ENCODE measurements at regions not wholly inside any gene's neighbourhood (a gene's known extent, or its start where the extent isn't known, plus 50 kb on each side); places are given as distances from the start of the nearest gene placed in this dataset.

DNA sequence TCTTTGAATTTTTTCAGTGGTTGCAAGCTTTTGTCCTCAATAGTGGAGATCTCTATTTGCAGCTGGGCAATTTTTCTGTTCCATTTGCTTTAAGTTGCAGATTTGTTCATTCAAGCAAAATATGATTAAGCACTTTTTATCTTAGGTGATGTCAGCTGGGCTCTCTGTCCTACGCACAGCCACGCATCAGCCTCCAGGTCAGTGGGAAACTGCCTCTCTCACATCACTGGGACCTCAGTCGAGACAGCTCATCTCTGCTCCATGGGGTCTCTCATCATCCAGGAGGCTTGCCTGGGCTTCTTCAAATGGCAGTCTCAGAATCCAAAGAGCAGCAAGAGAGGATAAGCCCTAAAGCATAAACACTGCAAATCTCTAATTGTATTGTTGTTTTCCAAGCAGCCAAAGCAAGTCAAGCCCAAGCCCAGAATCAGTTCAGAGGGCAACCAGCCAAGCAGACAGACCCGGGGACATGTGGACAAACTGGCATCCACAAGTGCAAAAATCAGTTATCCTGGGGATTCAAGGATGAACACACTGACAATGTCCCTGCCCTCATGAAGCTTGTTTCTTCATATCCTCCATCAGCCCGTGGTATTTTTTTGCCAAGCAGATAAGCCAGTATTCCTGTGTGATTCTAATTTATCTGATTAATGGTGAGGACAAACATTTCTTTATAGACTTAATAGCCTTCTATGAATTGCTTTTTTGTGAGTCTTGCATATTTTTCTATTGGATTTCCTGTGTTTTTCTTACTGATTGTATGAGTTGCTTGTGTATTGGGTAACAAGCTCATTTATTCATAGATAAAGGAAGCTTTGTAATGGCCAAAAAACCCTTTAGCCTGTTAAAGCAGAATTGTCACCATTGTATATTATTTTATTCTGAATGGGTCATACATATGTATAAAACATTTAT is 262.5 kb downstream of the GXYLT1 start:
- DNase-seq, result no peak

DNA sequence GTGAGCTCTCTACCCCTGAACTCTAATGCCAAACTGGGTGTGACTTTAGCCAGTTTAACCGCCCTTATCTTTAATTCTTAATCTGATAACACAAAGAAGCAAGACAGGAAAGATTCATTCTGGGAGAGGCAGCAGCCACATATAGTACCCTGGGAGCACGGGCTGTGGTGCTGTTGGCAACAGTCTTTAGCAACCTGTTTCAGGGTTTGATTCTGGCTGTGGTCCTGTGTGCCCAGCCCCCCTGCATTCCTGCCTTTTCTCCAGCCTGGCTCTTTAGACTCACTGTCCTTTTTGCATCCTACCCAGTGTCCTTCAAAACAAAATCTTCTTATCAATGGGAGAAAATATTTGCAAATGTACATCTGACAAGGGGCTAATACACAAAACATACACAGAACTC is 275.2 kb downstream of the GXYLT1 start:
- DNase-seq, result no peak

DNA sequence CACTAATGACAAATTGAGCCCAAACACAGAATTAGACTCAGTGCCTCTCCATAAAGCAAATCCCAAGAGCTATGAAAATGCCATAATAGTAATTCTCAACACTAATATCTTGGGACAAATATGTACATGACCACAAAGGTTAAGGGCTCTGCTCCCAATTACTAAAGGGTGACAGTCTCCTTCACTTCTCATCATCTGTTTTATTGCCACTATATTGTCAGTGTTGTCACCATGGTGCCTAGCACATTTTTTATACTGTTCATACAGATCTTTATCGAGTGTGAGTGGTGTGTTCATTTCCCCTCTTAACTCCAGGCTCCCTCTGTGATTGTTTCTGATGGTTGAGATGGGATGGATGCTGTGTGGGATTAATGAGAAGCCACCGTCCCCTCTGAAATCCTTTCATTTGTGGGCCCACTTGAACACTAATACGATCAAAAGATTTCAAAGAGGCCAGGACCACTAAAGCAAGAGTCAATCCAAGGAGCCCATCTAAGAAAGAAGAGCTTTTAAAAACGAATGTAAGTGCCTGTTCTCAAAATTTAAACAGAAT is 277.7 kb downstream of the GXYLT1 start:
- no peak for DNase-seq

DNA sequence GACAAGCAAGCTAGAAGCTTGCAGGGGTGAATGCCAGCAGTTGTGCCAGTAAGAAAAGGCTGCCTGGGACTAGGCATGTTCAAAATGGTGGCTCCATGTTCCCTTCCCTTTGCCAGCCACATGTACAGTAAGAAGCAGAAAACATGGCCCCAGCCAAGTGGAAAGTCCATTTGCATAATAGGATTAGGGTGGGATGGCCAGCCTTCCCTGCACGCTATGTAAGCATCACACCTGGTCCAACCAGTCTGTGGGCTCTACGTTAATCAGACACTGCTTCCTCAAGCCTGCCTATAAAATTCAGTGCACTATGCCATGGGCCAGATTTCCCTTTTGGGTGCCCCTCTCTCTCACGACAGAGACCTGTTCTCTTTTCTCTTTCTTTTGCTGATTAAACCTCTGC is 288.4 kb downstream of the GXYLT1 start:
- DNase-seq, result no peak

DNA sequence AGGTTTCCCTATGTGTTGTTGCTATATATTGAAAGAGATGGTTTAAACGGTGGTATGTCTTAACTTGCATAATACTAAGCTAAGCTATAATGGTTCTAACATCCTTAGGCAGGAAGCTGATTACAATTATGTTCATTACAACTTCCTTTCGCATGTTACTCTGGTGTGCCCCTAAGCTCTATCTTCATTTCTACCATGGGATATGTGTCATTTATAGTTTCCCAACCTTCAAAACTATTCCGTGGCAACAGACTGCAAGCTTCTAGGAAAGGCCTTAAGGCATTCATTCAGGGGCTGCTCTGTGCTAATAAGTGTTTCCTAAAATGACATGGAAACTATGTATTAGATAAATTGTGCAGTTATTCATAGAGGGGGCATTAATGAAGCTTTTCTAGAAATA is 294.6 kb downstream of the GXYLT1 start:
- no peak for DNase-seq

DNA sequence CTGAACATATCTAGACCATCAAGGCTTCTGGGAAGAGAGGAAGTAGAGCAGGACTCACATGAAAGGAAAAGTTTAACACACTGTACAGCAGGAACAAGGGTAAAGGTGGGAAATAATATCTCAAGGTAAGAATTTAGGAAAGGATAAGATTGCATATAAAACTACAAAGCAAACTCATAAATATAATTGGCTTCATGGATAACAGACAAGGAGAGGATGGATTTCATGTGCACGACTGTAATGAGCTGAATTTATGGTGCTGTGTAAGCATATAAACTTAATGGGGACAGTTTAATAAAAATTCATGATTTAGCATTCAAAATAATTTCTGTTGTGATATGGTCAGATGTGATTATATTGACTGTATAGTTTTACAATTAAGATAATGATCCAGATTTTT is 298.0 kb downstream of the GXYLT1 start:
- DNase-seq, result no peak

DNA sequence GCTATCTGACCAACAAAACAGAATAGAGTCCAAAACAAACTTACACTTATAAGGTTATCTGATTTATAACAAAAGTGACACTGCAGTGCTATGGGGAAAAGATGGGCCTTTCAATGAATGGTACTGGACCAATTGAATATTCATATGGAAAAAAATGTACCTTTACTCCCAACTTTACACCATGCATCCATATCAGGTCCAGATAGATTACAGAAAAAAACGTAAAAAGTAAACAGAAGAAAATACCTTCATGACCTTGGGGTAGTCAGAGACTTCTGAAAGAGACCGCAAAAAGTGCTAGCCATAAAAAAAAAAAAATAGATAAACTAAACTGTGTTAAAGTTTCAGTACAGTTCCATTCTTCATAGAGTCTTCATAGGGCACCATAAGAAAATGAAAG is 308.3 kb downstream of the GXYLT1 start:
- no peak for DNase-seq

DNA sequence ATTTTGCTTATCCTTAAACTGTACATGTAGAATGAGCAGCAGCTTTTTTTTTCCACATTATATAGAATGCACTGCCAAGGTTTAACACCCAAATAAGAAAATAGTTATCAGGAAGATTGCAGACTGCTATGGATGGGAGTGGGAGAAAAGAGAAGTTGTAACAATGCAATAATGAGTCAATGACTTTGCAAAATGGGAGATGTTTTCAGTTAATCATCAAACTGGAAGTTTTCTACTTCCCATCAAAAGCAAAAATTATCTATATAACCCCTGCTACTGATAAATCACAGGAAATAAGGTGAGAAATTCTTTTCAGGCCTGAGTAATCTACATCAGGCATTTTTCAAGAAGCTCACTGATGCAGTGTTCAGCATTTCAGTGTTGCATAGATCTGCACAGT is 309.1 kb downstream of the GXYLT1 start:
- peak; percentile 56 for DNase-seq

DNA sequence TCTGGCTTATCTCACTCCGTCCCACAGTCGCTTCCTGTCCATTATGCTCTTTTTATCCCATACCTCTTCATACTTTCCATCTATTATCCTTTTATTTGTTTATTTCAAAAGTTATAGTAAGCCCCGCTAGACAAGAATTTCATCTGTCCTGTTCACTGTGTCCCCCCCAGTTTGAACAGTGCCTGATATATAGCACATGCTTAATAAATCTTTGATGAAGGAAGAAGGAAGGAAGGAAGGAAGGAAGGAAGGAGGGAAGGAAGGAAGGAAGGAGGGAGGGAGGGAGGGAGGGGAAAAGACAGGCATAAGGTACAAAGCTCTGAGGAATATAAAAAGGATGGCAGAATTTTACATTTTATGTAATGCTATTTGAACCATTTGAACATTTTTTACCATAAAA is 324.7 kb downstream of the GXYLT1 start:
- DNase-seq, result no peak

DNA sequence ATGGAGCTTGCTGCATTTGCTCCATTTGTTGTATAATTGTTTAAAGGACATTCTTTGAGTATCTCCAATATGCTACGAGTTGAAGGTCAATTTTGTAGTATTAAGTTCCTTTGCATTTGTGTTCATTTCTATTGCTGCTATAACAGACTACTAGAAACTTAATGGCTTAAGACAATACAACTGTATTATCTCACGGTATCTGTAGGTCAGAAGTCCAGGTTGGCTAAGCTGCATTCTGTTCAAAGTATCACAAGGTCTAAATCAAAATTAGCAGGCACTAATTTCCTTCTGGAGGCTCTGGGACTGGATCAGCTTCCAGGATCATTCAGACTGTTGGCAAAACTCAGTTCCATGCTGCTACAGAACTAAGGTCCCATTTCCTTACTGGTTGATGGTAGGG is 340.6 kb downstream of the GXYLT1 start:
- DNase-seq, result no peak

DNA sequence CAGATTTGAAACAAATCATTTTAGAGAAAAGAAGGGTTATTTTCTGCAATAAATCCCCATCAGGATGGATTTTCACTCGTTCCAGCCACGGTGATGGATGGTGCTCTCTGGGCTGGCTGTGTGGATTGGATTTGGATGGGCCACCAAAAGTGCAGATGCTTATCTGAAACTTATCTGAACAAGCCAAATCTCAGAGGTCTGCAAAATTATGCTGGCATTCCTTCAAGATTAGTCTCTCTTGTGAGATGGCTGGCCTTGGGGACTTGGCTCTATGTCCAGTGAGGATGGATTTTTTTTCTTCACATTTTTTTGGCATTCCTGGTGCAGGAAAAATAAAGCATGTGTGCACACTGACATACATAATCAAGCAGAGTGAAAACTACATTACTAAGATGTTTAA is 341.9 kb downstream of the GXYLT1 start:
- DNase-seq, result no peak

DNA sequence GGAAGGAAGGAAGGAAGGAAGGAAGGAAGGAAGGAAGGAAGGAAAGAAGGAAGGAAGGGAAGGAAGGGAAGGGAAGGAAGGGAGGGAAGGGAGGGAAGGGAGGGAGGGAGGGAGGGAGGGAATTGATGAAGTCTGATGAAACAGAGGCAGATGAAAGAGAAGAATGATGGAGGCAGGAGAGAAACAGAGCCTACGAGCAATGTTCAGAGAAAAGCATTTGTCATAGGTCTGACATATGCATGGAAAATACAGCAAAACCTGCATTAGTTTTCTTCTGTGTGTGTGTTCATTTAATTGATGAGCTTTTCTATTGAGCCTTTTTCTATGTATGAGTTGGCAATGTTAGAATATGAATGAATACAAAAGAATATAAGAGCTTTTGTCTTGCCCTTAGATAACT is 343.4 kb downstream of the GXYLT1 start:
- no peak for DNase-seq

DNA sequence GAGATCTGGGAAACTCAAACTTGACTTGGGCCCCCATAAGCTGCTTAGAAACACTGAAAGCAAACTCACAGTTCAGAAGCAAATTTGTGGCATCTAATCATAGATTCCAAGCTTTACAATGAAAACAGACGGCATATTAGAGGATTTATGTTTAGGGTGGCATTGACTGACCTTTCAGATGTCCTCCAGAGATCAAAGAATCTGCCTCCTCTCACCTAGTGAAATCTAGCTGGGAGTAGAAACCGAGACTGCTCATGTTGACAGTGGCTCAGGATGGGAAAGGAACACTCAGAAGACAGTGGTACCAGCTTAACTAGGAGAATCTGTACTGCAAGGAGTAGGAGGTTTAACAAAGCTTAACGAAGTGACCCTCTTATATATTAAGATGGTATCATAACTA is 345.0 kb downstream of the GXYLT1 start:
- no peak for DNase-seq

DNA sequence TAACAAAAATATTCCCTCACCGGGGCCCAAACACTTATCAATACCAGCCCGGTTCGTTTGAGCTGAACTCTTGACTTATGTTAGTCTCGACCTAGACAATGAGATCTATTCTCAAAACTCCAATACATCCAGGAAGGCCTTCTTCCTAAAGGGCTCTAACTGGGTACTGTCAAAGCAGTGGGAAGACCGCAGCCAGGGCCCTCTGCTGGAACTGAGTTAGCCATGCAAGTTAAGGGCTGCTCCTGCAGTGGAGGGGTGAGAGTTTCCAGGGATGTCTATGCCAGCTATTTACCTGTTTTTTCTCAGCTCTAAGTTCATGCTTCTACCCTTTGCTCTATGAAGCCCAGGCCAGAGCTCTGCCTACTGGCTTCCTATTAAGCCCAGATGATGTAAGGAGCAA is 348.8 kb downstream of the GXYLT1 start:
- DNase-seq, result no peak

DNA sequence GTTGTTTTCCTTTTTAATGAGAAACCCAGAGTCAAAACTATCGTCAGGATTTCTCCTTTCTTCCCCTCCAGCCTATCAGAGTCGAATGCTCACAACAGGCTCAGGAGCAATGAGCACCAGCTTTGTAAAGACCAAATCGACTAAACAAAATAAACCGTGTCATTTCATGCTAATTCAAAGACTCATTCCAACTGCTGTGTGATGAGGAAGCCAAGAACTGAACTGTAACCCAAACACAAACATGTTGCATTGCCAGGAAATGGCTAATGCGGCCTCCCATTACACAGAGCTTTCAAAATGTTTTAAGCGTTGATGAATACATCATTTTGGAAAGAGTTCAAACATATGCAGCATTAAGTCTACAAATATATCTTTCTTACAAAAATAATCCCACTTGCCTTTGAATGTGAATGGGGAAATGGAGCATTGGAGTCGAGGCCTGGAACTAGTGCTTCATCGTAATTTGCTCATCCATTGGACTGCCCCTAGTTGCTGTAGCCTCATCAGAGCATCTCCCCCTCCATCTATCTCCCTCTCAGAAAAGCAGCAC is 349.5 kb downstream of the GXYLT1 start:
- no peak for DNase-seq

DNA sequence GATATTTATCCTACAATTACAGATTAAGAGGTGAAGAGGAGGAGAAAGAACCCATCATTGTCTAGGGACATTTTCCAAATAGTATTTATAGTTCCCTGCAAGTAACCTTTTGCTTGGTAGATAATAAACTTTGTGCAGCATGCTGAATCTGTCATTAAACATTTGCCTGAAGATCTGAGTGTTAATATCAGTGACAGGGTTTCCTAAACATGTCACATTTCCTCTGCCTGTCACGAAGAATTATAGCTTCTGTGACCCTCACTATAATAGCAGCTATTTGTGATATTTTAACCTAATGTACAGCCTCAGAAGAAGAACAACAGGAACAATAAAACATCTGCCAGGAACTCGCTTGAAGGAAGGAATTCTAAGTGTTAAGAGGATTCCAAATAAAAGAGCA is 350.3 kb downstream of the GXYLT1 start:
- DNase-seq, result no peak

DNA sequence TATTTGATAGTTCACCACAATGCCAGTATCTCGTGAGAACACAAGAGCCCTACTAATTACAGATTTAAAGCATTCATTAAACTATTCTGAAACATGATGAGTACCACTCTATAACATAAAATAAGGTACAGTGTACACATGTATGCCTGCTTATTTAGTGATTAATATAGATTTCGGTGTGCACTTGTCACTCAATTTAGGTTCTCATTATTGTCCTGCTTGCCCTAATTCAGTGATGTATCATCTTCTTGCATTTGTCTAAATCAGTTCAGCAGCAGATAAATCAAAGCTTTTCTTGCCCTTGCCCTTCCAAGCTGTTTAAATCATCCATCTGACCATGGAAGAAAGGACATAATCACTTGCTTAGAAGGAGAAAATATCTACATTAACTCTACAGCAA is 359.7 kb downstream of the GXYLT1 start:
- no peak for DNase-seq

DNA sequence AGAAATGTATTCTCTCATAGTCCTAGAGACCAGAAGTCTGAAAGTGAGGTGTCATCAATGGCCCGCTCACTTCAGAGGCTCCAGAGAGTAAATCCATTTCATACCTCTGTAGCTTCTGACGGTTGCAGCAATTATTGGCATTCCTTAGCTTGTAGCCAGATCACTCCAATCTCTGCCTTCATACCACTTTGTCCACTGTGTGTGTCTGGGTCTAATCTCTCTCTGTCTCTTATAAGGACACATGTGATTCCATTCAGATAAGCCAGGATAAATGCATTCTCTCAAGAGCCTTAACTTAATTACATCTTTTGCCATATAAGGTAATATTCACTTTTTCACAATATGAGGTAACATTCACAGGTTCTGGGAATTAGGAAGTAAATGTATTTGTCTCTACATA is 365.7 kb downstream of the GXYLT1 start:
- DNase-seq, result no peak

DNA sequence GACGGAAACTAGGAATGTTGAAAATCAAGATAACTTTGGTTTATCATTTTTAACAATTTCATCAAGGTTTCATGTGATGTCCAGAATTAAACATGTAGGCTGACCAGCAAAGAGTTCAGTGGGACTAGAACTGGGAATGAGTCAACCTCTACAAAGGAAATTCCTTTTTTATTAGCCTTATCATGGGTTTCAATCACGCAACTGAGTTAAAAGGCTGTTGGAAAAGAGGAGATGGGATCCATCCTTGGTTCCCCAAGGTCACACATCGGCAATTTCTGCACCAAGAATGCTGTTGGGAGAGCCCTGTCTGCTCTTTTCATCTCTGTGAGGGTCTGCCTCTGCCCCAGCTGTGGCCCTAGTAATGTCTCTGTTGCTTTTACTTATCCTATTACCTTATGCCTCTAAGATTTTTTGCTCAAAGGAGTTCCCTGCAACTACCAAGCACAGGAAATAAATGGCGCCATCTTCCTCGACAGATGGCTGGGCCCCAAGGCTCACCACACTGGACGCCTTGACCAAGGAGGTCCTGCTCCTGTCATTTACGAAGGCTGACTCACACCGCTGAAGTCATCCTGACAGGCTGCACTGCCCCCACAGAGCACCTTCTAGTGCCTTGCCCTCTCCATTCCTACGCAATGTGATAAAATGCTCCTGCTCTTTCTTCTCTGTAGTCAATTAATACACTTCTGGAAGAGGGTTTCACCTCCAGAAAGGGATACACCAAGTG is 367.4 kb downstream of the GXYLT1 start:
- no peak for DNase-seq

DNA sequence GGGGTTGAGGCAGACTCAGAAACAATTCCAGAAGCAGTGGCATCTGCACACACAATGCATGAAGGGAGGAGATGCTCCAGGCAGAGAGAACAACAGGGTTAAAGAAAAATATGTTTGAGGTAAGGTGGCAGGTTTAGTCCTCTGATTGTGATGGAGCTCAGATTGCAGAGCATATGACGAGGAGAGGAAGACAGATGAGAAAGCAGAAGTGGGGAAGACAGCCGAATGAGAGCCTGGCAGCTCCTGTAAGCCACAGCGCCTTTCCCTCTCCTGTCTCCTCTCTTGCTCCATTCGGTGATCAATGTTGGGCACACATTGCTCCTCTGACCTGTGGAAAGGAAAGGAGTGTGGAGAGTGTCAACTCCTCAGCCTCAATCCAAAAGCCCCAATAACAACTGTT is 372.2 kb downstream of the GXYLT1 start:
- DNase-seq, result no peak

DNA sequence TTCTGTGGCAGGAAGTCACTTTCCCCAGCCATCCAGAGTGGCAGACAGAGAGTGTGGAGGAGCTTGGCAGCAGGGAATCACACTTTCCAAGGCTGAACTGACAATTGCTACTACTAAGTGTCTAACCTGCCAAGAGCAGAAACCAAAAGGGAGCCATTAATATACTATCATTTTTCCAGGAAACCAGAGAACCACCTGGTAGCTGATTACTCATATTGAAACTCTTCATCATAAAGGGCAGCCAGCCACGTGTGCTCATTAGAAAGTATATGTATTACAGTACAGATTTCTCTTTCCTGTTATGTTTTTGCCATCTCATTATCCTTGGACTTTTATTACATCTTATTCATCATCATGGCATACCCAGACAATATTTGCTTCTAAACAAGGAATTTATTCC is 374.9 kb downstream of the GXYLT1 start:
- no peak for DNase-seq

DNA sequence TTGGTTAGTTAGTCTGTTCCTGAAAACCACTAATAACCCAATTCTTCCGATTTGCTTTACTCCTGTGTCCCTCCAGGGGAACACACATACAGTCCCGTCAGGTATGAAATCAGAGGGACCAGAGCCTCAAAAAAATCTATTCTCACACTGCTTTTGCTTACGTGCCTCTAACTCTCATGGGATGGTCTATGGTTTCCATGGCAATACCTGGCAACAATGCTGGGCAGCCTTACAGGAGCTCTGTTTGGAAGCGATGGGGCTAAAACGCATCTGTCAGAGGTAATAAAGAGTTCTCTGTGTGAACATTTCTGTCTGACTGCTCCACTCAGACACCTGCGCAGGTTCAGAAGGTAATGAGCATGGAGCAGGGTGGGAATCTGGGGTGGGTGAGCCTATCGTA is 376.2 kb downstream of the GXYLT1 start:
- no peak for DNase-seq

DNA sequence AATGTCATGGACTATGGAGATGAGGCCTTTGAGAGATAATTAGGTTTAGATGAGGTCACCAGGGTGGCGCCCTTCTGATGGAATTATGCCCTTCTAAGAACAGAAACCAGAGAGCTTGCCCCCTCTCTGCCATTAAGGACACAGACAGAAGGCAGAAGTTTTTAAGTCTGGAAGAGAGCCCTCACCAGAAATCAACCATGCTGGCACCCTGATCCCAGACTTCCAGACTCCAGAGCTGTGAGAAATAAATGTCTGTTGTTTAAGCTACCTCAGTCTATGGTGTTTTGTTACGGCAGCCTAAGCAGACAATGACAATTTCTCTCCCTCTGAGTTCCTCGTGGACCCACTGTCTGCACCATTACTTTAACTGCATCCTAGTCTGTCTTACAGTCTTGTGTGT is 382.0 kb downstream of the GXYLT1 start:
- no peak for DNase-seq

DNA sequence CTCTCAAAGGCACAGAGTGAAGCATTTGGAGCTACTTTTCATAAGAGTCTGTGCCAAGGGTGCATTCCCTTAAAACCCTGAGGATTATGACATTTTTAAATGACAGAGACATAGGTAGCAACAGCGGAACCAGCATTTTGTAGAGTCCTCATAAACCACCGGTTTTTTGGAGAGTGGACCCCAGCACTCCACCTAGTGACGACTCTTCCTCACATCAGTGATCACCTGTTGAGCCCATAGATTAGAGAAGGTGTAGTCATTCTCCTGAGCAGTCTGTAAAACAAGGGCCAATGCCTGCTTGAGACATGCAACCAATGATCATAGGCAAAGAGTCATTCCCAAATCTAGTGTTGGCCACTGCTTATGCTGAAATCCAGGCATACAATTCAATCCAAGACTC is 399.1 kb downstream of the GXYLT1 start:
- no peak for DNase-seq

All from OCI-M1 (cell line).